NCI-H1105 (cell line): ENCODE measurements at regions not wholly inside any gene's neighbourhood (a gene's known extent, or its start where the extent isn't known, plus 50 kb on each side); places are given as distances from the start of the nearest gene placed in this dataset.
"Not testable (repeated sequence)": the region's sequence is repeated elsewhere in the genome, so short reads cannot be mapped to it uniquely, and the experiment has no call there.

Experiments used
- DNase-seq: peaks from one replicate; lab custom pipeline; 2025; lab: John Stamatoyannopoulos, UW

DNA sequence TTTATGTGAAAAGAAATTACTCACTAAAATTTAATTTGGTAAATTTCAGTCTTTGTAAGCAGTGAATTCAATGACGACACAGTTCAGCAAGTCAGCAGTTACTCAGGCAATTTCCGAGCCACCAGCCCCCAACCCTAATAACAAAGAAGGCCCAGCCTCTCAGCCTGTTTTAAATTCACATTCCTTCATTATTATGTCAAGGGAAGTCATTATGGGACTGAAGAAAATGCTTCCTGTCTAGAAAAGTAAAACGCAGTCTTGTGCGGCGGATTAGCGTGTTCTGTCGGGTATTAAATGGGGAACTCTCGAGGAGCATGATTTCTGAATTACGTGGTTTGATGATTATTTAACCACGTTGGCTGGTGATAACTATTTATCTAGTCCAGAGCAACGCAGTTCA lies 177.6 kb downstream of the AIPL1 start:
- no peak for DNase-seq

DNA sequence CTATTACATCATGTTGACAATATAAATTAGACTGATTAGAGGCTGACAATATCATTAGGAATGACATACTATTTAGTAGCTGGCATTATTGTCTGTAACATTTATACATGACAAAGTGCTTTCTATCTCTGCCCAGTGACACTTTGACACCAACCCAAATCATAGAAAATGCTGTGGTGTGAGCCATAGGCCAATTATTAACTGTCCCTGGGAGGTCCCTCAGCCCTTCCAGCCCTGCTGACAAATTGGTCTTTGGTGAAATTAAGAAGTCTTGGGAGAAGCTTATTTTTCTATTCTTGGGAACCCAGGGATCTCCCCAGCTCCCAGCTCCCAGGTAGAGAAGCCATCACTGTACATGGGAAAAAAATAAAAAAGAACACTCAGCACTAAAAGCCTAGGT lies 179.6 kb downstream of the AIPL1 start:
- no peak for DNase-seq

- no peak for DNase-seq
Observed at GRCh38 chr17:6254036-6254435, 180.9 kb downstream of the AIPL1 start.

- not testable (repeated sequence) for DNase-seq
Observed at GRCh38 chr17:6251640-6252039, 181.5 kb downstream of the WSCD1 start.

DNA sequence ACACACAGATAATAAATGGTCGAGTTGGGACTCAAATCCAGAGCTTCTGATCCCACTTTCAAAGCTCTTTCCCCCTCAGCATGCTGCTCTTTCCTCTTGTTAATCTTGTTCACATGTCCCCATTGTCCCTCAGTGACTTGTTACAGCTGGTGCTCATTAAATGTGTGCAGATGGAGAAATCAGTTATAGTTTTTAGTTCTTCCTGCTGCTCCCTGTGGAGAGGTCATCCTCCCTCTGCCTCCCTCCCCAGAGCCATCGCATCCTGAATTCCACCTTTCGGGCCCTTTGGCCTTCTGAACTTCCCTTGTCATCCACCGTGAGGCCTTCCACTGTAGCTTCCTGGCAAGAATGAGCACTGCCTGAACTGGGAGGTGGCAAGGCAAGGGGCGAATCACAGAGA lies 179.6 kb downstream of the WSCD1 start:
- no peak for DNase-seq

- DNase-seq, result no peak
Observed at GRCh38 chr17:6248061-6248460, 177.9 kb downstream of the WSCD1 start.

GRCh38 chr17:6245301-6246177 lies 175.4 kb downstream of the WSCD1 start:
- DNase-seq, result no peak

GRCh38 chr17:6244796-6245195 lies 174.6 kb downstream of the WSCD1 start:
- DNase-seq, result no peak

DNA sequence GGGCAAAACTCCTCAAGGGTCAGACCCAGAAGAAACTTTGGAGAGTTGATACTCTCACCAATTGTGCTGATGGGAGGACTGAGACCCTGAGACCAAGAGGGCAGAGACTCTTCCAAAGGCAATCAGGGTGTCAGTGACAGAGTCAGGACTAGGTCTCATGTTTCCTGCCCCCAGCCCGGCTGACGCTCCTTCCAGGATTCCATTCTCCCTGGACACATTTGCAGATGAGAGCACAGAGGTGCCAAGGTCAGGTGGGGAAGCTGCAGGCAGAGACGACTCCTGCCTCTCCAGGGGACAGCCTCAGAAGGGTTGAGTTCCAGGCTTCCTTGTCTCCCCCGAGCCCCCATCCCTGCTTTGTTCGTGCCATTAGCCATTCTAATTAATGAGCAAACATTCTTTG lies 174.1 kb downstream of the WSCD1 start:
- DNase-seq, result no peak

- no peak for DNase-seq
Observed at GRCh38 chr17:6243186-6243585, 173.0 kb downstream of the WSCD1 start.

GRCh38 chr17:6241996-6242395 lies 171.8 kb downstream of the WSCD1 start:
- DNase-seq, result no peak

- no peak for DNase-seq
Observed at GRCh38 chr17:6241381-6241780, 171.2 kb downstream of the WSCD1 start.

- no peak for DNase-seq
Observed at GRCh38 chr17:6240601-6241000, 170.4 kb downstream of the WSCD1 start.

GRCh38 chr17:6240001-6240400 lies 169.8 kb downstream of the WSCD1 start:
- no peak for DNase-seq

DNA sequence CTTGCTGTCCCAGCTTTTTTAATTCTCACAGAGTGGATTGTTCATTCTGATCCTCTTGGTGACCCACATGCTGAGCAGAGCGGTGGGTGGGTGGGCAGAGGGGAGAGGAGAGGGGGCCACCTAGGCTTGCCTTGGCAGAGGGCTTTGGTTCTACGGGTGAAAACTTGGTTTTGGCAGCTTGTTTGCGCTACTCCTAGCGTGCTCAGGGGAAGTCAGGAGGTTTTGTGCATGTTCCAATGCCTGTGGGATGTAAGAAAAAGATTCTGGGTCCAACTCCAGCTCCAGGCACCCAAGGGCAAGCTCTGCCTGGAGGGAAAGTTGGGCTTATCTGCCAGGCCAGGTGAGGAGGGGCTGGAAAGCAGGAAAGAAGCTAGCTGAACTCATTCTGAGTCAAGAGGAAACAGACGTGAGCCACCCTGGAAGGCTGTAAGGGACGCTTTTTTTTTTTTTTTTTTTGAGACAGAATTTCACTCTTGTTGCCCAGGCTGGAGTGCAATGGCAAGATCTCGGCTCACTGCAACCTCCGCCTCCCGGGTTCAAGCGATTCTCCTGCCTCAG lies 169.1 kb downstream of the WSCD1 start:
- DNase-seq, result no peak

DNA sequence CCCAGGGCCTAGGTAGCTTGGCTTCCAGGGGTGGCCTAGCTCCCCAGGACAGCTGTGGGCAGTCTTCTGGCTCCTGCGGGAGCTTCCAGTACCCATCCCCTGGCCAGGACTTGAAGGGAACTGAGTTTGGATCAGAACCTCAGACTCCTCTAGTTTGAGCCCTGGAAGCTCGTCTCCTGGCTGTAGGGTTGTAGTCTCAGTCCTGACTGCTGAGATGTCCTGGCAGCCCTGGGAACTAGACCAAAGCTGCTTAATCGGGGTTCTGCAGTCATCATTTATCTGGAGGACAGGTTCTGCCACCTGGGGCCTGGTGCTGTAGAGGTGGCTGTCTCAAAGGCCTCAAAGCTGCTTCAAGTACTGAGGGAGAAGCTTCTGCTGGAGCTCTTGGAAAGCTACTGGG lies 163.7 kb downstream of the WSCD1 start:
- DNase-seq, result no peak

- DNase-seq, result no peak
Observed at GRCh38 chr17:6233339-6233738, 163.2 kb downstream of the WSCD1 start.

GRCh38 chr17:6232732-6233101 lies 162.5 kb downstream of the WSCD1 start:
- DNase-seq, result no peak

DNA sequence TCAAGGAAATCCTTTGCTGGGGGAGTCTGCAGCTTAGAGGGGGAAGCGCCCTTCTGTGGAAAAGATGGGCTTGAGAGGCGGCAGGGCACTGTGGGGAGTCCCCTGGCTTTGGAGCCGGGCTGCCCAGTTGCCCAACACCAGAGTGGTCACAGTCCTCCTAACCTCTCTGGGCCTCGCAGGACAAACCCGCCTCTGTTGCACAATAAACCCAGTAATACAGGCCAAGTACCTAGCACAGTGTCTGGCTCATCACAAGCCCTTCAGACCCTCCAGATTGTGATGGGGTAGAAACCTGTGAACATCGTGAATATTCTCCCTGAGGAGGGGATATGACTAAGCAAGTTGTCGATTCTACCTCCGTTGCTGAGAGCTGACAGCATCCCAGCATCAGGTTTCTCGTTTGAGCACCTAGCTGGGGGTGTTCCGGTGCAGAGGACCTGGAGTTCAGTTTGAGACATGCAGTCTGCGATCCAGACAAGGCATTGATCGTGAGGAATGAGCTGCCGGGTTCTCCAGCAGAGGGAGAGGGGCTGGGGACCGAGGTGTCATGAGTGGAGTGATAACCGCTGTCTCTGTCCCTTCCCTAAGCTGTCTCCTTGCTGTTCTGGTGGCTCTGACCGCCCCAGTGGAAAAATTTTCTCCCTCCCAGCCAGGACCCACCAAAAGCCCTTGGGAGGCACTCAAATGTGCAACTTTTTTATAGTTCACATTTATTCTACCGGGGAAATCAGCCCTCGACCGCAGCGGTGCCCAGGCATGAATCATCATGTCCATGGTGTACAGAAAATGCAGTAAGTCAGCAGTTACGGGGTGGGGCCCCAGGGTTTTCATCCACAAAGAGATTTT lies 161.9 kb downstream of the WSCD1 start:
- no peak for DNase-seq

DNA sequence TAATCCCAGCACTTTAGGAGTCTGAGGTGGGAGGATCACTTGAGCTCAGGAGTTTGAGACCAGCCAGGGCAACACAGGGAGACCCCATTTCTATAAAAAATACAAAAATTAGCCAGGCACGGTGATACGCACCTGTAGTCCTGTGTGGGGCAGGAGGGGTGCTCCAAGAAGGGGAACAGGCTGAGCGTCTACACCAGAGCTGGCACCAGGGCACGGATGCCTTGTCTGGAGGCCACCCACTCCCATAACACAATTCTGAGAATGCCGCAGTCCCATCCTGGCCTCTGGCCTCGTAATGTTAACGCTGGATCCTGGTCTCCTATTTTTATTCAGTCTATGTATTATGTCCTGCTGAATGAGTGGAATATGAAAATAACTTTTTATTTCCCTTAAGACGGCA lies 161.3 kb downstream of the WSCD1 start:
- DNase-seq, result no peak

- DNase-seq, result no peak
Observed at GRCh38 chr17:6218333-6218732, 148.2 kb downstream of the WSCD1 start.

GRCh38 chr17:6215071-6216035 lies 145.2 kb downstream of the WSCD1 start:
- no peak for DNase-seq
